GM12878 (cell line): ENCODE measurements at regions not wholly inside any gene's neighbourhood (a gene's known extent, or its start where the extent isn't known, plus 50 kb on each side); places are given as distances from the start of the nearest gene placed in this dataset.

Experiments used
- ATAC-seq: fragments of 200-7000 bp; cut with Tn5 transposase; 3 replicates; pipeline ENCODE4 v1.9.1; 2020; ENCODE audit warnings: mild to moderate bottlenecking, moderate library complexity
- BruUV-seq: library from RNA; stranded (reverse); fragments of 400-500 nt; replicated peaks from 2 replicates; lab custom pipeline; 2021; lab: Mats Ljungman, UMichigan
- CTCF ChIA-PET: fragments of 300-600 bp; sonication (Branson Sonifier 250); formaldehyde crosslinking; extraction: SDS; loops from one replicate; lab custom pipeline; 2021; ENCODE audit warnings: inconsistent platforms; lab: Yijun Ruan, JAX
- POLR2A ChIA-PET: fragments of 350-600 bp; formaldehyde crosslinking; extraction: SDS; loops from one replicate; lab custom pipeline; 2021; ENCODE audit warnings: inconsistent platforms; lab: Charles Lee
- RAD21 ChIA-PET: fragments of 300-600 bp; sonication (Branson Sonifier 250); formaldehyde crosslinking; loops from one replicate; lab custom pipeline; 2023; ENCODE audit warnings: antibody characterized with exemption; ENCODE audit not compliant: unreplicated experiment; lab: Charles Lee
- SMC1A ChIA-PET: fragments of 300-600 bp; sonication (Branson Sonifier 250); formaldehyde crosslinking; loops from one replicate; lab custom pipeline; 2023; ENCODE audit not compliant: unreplicated experiment, uncharacterized antibody; lab: Charles Lee
- DNase-seq: peaks from one replicate; pipeline ENCODE4 v3.0.0-alpha.2; 2011; ENCODE audit warnings: low read depth, low spot score
- FAIRE-seq: peaks from 3 replicates; lab custom pipeline; 2011; peaks lifted over from hg19 to GRCh38; lab: Jason Lieb, UNC
- H2AFZ ChIP-seq: 2 replicates; pipeline ENCODE4 v1.6.0; 2011; ENCODE audit warnings: low read depth, low read length, control low read depth; ENCODE audit not compliant: control insufficient read depth
- H3K27ac ChIP-seq: 2 replicates; pipeline ENCODE4 v1.5.1; 2011; ENCODE audit warnings: control low read depth; ENCODE audit not compliant: control insufficient read depth, insufficient read depth
- H3K27me3 ChIP-seq, 2 experiments: replicated peaks in 1 of 2; 2 replicates each; pipeline versions ENCODE4 v1.6.0 to v1.6.1; 2011; ENCODE audit warnings: low read length in 1 of 2; ENCODE audit not compliant: control insufficient read depth in 2 of 2, insufficient read depth in 2 of 2
- H3K36me3 ChIP-seq, 2 experiments: 2 replicates each; pipeline ENCODE4 v1.5.1; 2011; ENCODE audit warnings: low read length in 1 of 2; ENCODE audit not compliant: control insufficient read depth in 2 of 2, insufficient read depth in 2 of 2
- H3K4me1 ChIP-seq: 2 replicates; pipeline ENCODE4 v1.6.1; 2011; ENCODE audit warnings: mild to moderate bottlenecking, low read length, moderate library complexity, mixed read lengths; ENCODE audit not compliant: control insufficient read depth, insufficient read depth
- H3K4me2 ChIP-seq: 2 replicates; pipeline ENCODE4 v1.6.0; 2011; ENCODE audit warnings: control low read depth; ENCODE audit not compliant: control insufficient read depth, insufficient read depth
- H3K4me3 ChIP-seq: fragments of 200-600 bp; sonication (generic); 2 replicates; pipeline ENCODE4 v1.5.1; 2016
- H3K79me2 ChIP-seq: 2 replicates; pipeline ENCODE4 v1.6.0; 2011; ENCODE audit warnings: low read length; ENCODE audit not compliant: control insufficient read depth, insufficient read depth
- H3K9ac ChIP-seq: 2 replicates; pipeline ENCODE4 v1.8.0; 2011; ENCODE audit warnings: low read length, control low read depth, mixed read lengths; ENCODE audit not compliant: control insufficient read depth, insufficient read depth
- H3K9me3 ChIP-seq: replicated peaks from 3 replicates; pipeline ENCODE4 v1.5.1; 2011; ENCODE audit warnings: mild to moderate bottlenecking, low read length; ENCODE audit not compliant: control insufficient read depth, insufficient read depth
- H4K20me1 ChIP-seq: 2 replicates; pipeline ENCODE4 v1.6.0; 2011; ENCODE audit not compliant: control insufficient read depth, insufficient read depth
- BCL11A ChIP-seq: IDR thresholded peaks from 2 replicates; pipeline ENCODE4 v1.6.1; 2011; ENCODE audit warnings: low read depth, low read length
- HDGF ChIP-seq: fragments of 450-650 bp; IDR thresholded peaks from 2 replicates; pipeline ENCODE4 v1.6.1; 2016; ENCODE audit warnings: antibody characterized with exemption
- KLF5 ChIP-seq: fragments of 450-650 bp; IDR thresholded peaks from 2 replicates; pipeline ENCODE4 v1.6.1; 2014; ENCODE audit warnings: mild to moderate bottlenecking; ENCODE audit not compliant: partially characterized antibody
- NBN ChIP-seq: fragments of 450-650 bp; IDR thresholded peaks from 2 replicates; pipeline ENCODE4 v1.6.1; 2016
- PML ChIP-seq: IDR thresholded peaks from 2 replicates; pipeline ENCODE4 v1.6.1; 2012; ENCODE audit warnings: low read length, inconsistent platforms
- RUNX3 ChIP-seq: IDR thresholded peaks from 2 replicates; pipeline ENCODE4 v1.6.1; 2012; ENCODE audit warnings: low read length, inconsistent platforms
- SRF ChIP-seq, 2 experiments: IDR thresholded peaks; 2 replicates each; pipeline ENCODE4 v1.6.1; 2011; ENCODE audit warnings: low read depth in 2 of 2, low read length in 2 of 2, mild to moderate bottlenecking in 1 of 2, moderate library complexity in 1 of 2
- SUPT20H ChIP-seq: IDR thresholded peaks from 2 replicates; pipeline ENCODE4 v1.6.1; 2011; ENCODE audit warnings: low read depth, mild to moderate bottlenecking, low read length, moderate library complexity, borderline replicate concordance; ENCODE audit not compliant: control insufficient read depth
- TCF12 ChIP-seq: IDR thresholded peaks from 2 replicates; pipeline ENCODE4 v1.6.1; 2011; ENCODE audit warnings: low read depth, mild to moderate bottlenecking, low read length
- YBX1 ChIP-seq: fragments of 450-650 bp; IDR thresholded peaks from 2 replicates; pipeline ENCODE4 v1.6.1; 2016; ENCODE audit warnings: antibody characterized with exemption
- ZBED1 ChIP-seq: IDR thresholded peaks from 2 replicates; pipeline ENCODE4 v1.6.1; 2016; ENCODE audit warnings: borderline replicate concordance
- ZNF207 ChIP-seq: fragments of 450-650 bp; IDR thresholded peaks from 2 replicates; pipeline ENCODE4 v1.6.1; 2014; ENCODE audit warnings: antibody characterized with exemption, mild to moderate bottlenecking, borderline replicate concordance
- WGBS: methylation state at CpG from one replicate; pipeline ENCODE4 v1.1.6; 2016; ENCODE audit warnings: low lambda C conversion rate; ENCODE audit not compliant: insufficient replicate concordance, insufficient coverage; ENCODE audit errors: missing lambda C conversion rate; 5-methylcytosine and 5-hydroxymethylcytosine counted together
- in situ Hi-C: fragments of 300-500 bp; cut with MboI; formaldehyde crosslinking; loops from 9 replicates; pipeline ENCODE4 v1.14.3; 2018; ENCODE audit warnings: mixed read lengths
- intact Hi-C: fragments of 100-400 bp; cut with micrococcal nuclease; formaldehyde crosslinking; loops from one replicate; pipeline ENCODE4 v1.14.2; 2022; ENCODE audit not compliant: unreplicated experiment
- TF ChIP-seq, protein P1 (sequence below): fragments of 450-650 bp; formaldehyde crosslinking; IDR thresholded peaks from 2 replicates; pipeline ENCODE4 v1.5.0; 2022; ENCODE audit warnings: mild to moderate bottlenecking, missing genetic modification characterization
- TF ChIP-seq, protein P2 (sequence below): fragments of 450-650 bp; conservative IDR thresholded peaks from 2 replicates; pipeline ENCODE4 v1.6.1; 2017; ENCODE audit warnings: mild to moderate bottlenecking, moderate library complexity

DNA sequence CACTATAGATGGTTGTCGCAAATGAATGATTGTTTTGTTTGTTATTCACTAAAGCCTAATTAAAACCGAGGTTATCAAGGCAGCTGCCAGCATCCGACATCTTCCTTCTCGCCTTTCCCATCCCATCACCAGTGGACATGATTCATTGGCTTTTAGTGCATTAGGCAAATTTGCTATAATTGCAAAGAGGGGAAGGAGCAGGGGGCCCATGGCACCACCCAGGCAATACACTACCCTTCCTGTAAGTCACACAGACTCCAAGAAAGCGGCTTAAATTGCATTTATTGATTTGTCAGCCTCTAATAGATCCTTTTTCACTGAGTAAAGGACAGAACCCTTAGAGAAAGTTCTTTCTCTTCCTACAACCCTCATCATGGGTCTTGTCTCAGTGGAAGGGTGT, 169.2 kb upstream of the NCAM1 start:
- no peaks in the 10 kb centered on the region for H3K9me3 ChIP-seq
- TF ChIP-seq HDGF (no peak), ZBED1 (no peak), PML (no peak), SRF (IDR thresholded peaks at IDR 0.05; ENCODE audit: low read depth in 2 of 2, low read length in 2 of 2) (no peak), RUNX3 (no peak), YBX1 (no peak), TCF12 (no peak), NBN (no peak), BCL11A (no peak), SUPT20H (no peak), KLF5 (no peak), ZNF207 (no peak)
- TF ChIP-seq, protein P1, sequence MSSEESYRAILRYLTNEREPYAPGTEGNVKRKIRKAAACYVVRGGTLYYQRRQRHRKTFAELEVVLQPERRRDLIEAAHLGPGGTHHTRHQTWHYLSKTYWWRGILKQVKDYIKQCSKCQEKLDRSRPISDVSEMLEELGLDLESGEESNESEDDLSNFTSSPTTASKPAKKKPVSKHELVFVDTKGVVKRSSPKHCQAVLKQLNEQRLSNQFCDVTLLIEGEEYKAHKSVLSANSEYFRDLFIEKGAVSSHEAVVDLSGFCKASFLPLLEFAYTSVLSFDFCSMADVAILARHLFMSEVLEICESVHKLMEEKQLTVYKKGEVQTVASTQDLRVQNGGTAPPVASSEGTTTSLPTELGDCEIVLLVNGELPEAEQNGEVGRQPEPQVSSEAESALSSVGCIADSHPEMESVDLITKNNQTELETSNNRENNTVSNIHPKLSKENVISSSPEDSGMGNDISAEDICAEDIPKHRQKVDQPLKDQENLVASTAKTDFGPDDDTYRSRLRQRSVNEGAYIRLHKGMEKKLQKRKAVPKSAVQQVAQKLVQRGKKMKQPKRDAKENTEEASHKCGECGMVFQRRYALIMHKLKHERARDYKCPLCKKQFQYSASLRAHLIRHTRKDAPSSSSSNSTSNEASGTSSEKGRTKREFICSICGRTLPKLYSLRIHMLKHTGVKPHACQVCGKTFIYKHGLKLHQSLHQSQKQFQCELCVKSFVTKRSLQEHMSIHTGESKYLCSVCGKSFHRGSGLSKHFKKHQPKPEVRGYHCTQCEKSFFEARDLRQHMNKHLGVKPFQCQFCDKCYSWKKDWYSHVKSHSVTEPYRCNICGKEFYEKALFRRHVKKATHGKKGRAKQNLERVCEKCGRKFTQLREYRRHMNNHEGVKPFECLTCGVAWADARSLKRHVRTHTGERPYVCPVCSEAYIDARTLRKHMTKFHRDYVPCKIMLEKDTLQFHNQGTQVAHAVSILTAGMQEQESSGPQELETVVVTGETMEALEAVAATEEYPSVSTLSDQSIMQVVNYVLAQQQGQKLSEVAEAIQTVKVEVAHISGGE, result no peak
- TF ChIP-seq, protein P2, sequence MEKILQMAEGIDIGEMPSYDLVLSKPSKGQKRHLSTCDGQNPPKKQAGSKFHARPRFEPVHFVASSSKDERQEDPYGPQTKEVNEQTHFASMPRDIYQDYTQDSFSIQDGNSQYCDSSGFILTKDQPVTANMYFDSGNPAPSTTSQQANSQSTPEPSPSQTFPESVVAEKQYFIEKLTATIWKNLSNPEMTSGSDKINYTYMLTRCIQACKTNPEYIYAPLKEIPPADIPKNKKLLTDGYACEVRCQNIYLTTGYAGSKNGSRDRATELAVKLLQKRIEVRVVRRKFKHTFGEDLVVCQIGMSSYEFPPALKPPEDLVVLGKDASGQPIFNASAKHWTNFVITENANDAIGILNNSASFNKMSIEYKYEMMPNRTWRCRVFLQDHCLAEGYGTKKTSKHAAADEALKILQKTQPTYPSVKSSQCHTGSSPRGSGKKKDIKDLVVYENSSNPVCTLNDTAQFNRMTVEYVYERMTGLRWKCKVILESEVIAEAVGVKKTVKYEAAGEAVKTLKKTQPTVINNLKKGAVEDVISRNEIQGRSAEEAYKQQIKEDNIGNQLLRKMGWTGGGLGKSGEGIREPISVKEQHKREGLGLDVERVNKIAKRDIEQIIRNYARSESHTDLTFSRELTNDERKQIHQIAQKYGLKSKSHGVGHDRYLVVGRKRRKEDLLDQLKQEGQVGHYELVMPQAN, result no peak
- 0 out of 2 replicates have a peak, but pooled peaks cover 3% of the 10 kb centered on the region for H3K4me1 ChIP-seq
- ChIA-PET POLR2A (no interaction called here), SMC1A (interaction anchor here (3.8 kb wide), 1 partner anchor 204 kb away, joined by 22 read pairs; no protein-coding TSS in a partner anchor), RAD21 (no interaction called here), CTCF (interaction anchor here (0.7 to 4.9 kb wide), 3 partner anchors 203 to 308 kb away, joined by 3 to 46 read pairs (median 6); no protein-coding TSS in a partner anchor)
- H3K4me3 ChIP-seq, result no peak overlapping the region
- no peak overlapping the region for H3K4me2 ChIP-seq
- no peak for ATAC-seq
- intact Hi-C loops (loop anchor here (10.0 kb wide), 1 partner anchor 567 kb away; the partner anchor contains the start of gene PTS), in situ Hi-C loops (loop anchor here (5.0 kb wide), 1 partner anchor 205 kb away; no protein-coding TSS in a partner anchor)
- no peaks in the 10 kb centered on the region; a peak in 1 of 4 replicates for H3K27me3 ChIP-seq
- H4K20me1 ChIP-seq, result no peaks in the 10 kb centered on the region
- H3K27ac ChIP-seq, result no peak overlapping the region
- DNase-seq, result no peak
- BruUV-seq, result no TSS peak
- FAIRE-seq, result no peak
- 36% methylated on average over 5 of the region's 5 CpGs for WGBS
- no peak overlapping the region for H2AFZ ChIP-seq
- H3K79me2 ChIP-seq, result no peaks in the 10 kb centered on the region
- H3K9ac ChIP-seq, result no peak overlapping the region
- H3K36me3 ChIP-seq, result no peaks in the 10 kb centered on the region
